ENCODE measurements at regions not wholly inside any gene's neighbourhood (a gene's known extent, or its start where the extent isn't known, plus 50 kb on each side); places are given as distances from the start of the nearest gene placed in this dataset.
"Not testable (repeated sequence)": the region's sequence is repeated elsewhere in the genome, so short reads cannot be mapped to it uniquely, and the experiment has no call there.

DNA sequence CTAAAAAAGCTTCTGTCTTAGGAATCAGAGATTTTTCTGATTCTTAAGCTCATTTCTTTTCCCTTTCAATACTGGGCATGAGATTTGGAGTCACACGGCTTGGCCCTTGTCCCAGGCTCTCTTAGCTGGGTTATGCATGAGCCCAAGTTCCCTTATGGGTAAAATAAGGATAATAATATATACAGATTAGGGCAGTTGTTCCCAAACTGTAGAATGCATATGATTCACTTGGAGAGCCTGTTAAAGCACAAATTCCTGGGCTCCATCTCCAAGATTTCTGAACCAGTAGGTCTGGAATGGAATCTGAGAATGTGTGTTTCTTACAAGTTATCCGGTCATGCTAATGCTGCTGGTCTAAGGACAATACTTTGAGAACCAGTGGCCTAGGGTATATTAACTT is 154.0 kb downstream of the REEP3 start:
- H3K27ac ChIP-seq = no peak overlapping the region
- DNase-seq (ENCODE audit: low spot score in 2 of 2) = no peak
- no peak overlapping the region for H3K4me3 ChIP-seq
- whole genome bisulfite sequencing = 81% methylated on average over 2 of the region's 2 CpGs
- TF ChIP-seq EP300 (IDR thresholded peaks at IDR 0.05) = no peak
- TF ChIP-seq, protein P1, sequence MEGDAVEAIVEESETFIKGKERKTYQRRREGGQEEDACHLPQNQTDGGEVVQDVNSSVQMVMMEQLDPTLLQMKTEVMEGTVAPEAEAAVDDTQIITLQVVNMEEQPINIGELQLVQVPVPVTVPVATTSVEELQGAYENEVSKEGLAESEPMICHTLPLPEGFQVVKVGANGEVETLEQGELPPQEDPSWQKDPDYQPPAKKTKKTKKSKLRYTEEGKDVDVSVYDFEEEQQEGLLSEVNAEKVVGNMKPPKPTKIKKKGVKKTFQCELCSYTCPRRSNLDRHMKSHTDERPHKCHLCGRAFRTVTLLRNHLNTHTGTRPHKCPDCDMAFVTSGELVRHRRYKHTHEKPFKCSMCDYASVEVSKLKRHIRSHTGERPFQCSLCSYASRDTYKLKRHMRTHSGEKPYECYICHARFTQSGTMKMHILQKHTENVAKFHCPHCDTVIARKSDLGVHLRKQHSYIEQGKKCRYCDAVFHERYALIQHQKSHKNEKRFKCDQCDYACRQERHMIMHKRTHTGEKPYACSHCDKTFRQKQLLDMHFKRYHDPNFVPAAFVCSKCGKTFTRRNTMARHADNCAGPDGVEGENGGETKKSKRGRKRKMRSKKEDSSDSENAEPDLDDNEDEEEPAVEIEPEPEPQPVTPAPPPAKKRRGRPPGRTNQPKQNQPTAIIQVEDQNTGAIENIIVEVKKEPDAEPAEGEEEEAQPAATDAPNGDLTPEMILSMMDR (IDR thresholded peaks at IDR 0.05) = no peak
- TF ChIP-seq POLR2A (IDR thresholded peaks at IDR 0.05) = no peak
- TF ChIP-seq POLR2AphosphoS5 (IDR thresholded peaks at IDR 0.05) = no peak
- H3K9me3 ChIP-seq = no peaks in the 10 kb centered on the region
- peaks cover 30% of the 10 kb centered on the region for H3K4me1 ChIP-seq
- no peaks in the 10 kb centered on the region for H3K27me3 ChIP-seq
- no peaks in the 10 kb centered on the region for H3K36me3 ChIP-seq

DNA sequence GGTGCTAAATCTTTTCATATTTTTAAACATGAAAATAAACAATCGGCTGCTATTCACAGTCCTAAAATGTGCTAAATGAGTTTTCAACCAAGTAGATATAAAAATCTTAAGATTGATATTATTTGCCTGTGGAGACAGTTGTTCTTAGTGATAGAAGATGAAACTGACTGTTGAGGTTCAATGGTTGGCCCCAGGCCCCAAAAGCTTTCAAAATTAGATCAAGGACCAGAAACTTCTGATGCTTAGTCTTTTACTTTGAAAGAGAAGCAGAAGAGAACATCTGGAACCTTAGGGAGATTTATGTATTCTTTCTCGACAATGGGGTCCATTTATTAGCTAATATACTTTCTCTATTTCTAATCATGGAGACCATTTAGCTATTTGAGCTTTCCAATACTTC is 155.8 kb downstream of the REEP3 start:
- Histone ChIP-seq H3K36me3 (no peaks in the 10 kb centered on the region), H3K27me3 (no peaks in the 10 kb centered on the region), H3K9me3 (no peaks in the 10 kb centered on the region), H3K4me3 (no peak overlapping the region), H3K4me1 (peaks cover 21% of the 10 kb centered on the region), H3K27ac (no peak overlapping the region)
- 64% methylated on average over 2 of the region's 2 CpGs for WGBS
- TF ChIP-seq, protein P1 (IDR thresholded peaks at IDR 0.05) = no peak
- TF ChIP-seq EP300 (IDR thresholded peaks at IDR 0.05) = no peak
- no peak for TF ChIP-seq POLR2A (IDR thresholded peaks at IDR 0.05)
- TF ChIP-seq POLR2AphosphoS5 (IDR thresholded peaks at IDR 0.05) = no peak
- no peak for DNase-seq (ENCODE audit: low spot score in 2 of 2)

DNA sequence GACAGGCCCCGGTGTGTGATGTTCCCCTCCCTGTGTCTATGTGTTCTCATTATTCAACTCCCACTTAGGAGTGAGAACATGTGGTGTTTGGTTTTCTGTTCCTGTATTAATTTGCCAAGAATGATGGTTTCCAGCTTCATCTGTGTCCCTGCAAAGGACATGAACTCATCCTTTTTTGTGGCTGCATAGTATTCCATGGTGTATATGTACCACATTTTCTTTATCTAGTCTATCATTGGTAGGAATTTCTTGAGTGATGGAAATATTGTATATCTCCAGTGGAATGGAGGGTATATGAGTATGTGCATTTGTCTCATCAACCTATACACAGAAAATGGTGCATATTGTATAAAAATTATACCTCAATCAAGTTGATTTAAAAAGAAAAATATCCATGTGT is 159.3 kb downstream of the REEP3 start:
- 94% methylated on average over 1 of the region's 1 CpG for WGBS
- not testable (repeated sequence) for H3K4me3 ChIP-seq; DNase-seq (ENCODE audit: low spot score in 2 of 2); H3K9me3 ChIP-seq; H3K27ac ChIP-seq; H3K36me3 ChIP-seq; H3K27me3 ChIP-seq
- peaks cover 11% of the 10 kb centered on the region for H3K4me1 ChIP-seq

DNA sequence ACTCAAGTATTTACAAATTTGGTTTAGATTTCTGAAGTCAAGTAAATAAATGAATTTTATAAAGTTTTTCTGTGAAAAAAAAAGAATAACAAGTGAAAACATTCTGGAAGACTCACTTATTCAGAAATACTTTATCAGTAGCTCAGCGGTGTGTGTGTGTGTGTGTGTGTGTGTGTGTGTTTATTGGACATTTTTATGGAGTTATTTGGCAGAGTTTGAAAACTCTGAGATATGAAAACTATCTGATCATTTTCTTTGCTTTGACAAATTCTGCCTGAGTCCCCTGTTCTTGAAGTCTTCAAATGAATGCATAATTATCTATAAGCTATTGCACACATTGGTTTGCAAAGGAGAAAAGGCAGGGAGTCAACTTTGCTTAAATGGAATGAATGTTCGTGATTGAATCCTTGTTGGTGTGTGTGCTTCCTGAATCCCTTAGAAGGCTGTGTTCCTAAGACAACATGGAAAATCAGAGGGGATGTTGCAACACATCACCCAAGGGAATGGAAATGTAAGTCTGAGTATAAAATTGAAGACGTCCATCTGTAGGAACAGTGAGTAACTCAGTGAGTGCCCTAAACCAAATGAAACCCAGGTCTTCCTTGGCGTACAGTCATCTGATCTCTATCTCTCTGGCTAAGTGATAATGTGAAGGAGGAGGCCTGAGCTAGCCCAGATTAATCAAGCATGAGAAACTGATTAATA is 160.9 kb downstream of the REEP3 start:
- no peak for DNase-seq (ENCODE audit: low spot score in 2 of 2)
- Histone ChIP-seq H3K27ac (peak overlapping the region; percentile 8), H3K36me3 (no peaks in the 10 kb centered on the region), H3K4me1 (peaks cover 11% of the 10 kb centered on the region), H3K4me3 (no peak overlapping the region), H3K9me3 (no peaks in the 10 kb centered on the region), H3K27me3 (no peaks in the 10 kb centered on the region)
- peak in 2 of 3 donors; percentile 57 to 68 for TF ChIP-seq POLR2AphosphoS5 (IDR thresholded peaks at IDR 0.05)
- TF ChIP-seq, protein P1 (IDR thresholded peaks at IDR 0.05) = no peak
- WGBS = 35% methylated on average over 4 of the region's 4 CpGs

DNA sequence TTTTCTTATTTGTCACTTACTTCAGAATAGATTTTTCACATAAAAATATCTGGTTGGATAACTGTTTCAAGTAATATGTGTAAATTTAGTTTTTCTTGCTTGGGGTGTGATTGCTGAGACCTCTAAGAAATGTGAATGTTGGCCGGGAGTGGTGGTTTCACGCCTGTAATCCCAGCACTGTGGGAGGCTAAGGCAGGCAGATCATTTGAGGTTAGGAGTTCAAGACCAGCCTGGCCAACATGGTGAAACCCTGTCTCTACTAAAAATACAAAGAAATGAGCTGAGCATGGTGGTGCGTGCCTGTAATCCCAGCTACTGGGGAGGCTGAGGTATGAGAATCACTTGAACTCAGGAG is 161.5 kb downstream of the REEP3 start:
- not testable (repeated sequence) for H3K27me3 ChIP-seq; H3K9me3 ChIP-seq; H3K36me3 ChIP-seq; DNase-seq (ENCODE audit: low spot score in 2 of 2); H3K4me3 ChIP-seq
- H3K4me1 ChIP-seq = peaks cover 11% of the 10 kb centered on the region
- 84% methylated on average over 3 of the region's 3 CpGs for WGBS
- peak overlapping the region; percentile 8 for H3K27ac ChIP-seq

DNA sequence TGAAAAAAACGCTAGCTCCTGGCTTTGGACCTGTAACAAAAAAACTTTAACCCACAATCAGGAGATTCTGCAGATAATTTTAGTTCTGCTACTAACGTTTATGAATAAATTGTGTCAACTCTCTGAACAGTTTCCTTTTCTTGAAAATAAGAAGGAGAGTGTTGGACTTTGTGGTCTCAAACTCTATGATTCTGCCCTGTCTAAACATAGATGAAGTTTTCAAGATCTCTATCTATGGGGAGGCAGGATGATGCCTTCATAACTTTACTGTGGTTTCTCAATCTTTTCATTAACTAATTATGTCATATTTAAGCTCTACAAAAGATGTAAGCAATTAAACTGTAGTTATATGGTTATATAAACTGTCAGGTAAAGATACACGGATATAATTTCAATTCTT is 162.0 kb downstream of the REEP3 start:
- Histone ChIP-seq H3K36me3 (no peaks in the 10 kb centered on the region), H3K4me3 (no peak overlapping the region), H3K9me3 (no peaks in the 10 kb centered on the region), H3K27ac (no peak overlapping the region), H3K4me1 (peaks cover 11% of the 10 kb centered on the region), H3K27me3 (no peaks in the 10 kb centered on the region)
- WGBS = 68% methylated on average over 3 of the region's 3 CpGs
- TF ChIP-seq POLR2AphosphoS5 (IDR thresholded peaks at IDR 0.05) = no peak
- TF ChIP-seq, protein P1 (IDR thresholded peaks at IDR 0.05) = no peak
- no peak for TF ChIP-seq EP300 (IDR thresholded peaks at IDR 0.05)
- TF ChIP-seq POLR2A (IDR thresholded peaks at IDR 0.05) = no peak
- no peak for DNase-seq (ENCODE audit: low spot score in 2 of 2)
